PC-3 (cell line): ENCODE measurements at regions not wholly inside any gene's neighbourhood (a gene's known extent, or its start where the extent isn't known, plus 50 kb on each side); places are given as distances from the start of the nearest gene placed in this dataset.

ENCODE experiments used
- CTCF ChIP-seq: fragments of 300-600 bp; sonication (generic); conservative IDR thresholded peaks from 2 replicates; pipeline ENCODE4 v1.5.1; 2017; ENCODE audit warnings: antibody characterized with exemption, low read depth, mild to moderate bottlenecking, low read length
- EZH2phosphoT487 ChIP-seq: fragments of 300-600 bp; sonication (generic); IDR thresholded peaks from 2 replicates; pipeline ENCODE4 v1.6.1; 2018; ENCODE audit warnings: mild to moderate bottlenecking, antibody characterized with exemption, low read length, borderline replicate concordance

GRCh38 chr15:34652726-34653033, 69.2 kb upstream of the GOLGA8B start:
- TF ChIP-seq EZH2phosphoT487: no peak
- TF ChIP-seq CTCF: no peak
